Fibroblast of skin of left biceps (primary cell): ENCODE measurements at regions not wholly inside any gene's neighbourhood (a gene's known extent, or its start where the extent isn't known, plus 50 kb on each side); places are given as distances from the start of the nearest gene placed in this dataset.

Source experiments
- DNase-seq, 2 experiments: peaks; one replicate each; pipeline ENCODE4 v3.0.0-alpha.2; 2013; ENCODE audit warnings: low read depth in 2 of 2

DNA sequence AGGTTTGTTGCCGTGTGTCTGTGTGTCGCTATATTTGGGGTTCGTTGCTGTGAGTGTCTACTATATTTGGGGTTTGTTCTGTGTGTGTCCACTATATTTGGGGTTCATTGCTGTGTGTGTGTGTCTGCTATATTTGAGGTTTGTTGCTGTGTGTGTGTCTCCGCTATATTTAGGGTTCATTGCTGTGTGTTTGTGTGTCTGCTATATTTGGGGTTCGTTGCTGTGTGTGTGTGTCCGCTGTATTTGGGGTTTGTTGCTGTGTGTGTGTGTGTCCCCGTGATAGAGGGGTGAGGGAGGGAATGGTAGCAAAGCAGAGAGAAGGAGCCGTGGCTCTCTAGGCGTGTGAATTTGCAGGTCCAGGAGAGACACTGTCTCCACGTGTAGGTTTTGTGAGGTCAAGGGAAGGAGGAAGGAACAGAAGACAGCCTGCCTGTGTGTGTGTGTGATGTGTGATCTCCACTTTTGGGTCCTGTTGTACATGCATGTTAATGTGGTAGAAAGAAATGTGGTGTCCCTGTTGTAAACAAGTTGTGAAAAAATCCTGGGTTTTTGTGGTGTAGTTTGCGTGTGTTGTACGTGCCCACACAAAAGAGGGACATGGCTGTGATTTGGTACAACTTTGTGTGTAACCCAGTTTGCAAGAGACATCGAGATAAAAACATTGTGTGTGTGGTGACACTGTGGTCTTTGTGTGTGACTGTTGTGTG is 56.3 kb upstream of the ECE1 start:
- no peak for DNase-seq

DNA sequence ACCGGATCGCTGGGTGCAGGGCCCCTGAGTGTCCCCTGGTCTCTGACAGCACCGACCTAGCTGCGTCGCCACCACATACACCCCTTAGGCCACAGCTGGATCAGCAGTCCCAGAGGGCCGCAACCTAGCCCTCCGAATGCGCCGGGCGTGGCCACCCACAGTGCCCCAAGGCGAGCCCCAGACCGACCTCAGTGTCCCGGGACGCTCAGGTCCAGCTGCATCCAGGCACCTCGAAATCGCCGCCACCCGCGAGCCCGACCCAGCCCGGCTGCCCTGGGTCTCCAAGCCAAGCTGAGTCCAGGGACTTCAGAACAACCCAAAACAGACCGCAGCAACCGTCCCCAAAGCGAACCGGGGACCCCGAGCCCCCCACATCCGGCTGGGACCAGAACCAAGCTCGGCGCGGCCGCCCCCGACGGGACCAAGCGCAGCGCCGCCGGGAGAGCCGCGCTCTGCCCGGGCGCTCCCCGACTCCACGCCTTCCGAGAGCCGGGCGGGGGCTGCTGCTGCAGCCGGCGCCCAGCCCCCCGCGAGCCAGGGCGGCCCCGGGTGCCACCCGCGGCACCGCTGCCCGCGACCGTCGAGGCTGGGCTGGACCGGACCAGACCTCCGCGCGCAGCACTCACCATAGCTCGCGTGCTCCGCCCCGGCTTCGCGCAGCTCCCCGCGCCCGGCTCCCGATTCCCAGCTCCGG is 54.6 kb upstream of the ECE1 start:
- DNase-seq: no peak

DNA sequence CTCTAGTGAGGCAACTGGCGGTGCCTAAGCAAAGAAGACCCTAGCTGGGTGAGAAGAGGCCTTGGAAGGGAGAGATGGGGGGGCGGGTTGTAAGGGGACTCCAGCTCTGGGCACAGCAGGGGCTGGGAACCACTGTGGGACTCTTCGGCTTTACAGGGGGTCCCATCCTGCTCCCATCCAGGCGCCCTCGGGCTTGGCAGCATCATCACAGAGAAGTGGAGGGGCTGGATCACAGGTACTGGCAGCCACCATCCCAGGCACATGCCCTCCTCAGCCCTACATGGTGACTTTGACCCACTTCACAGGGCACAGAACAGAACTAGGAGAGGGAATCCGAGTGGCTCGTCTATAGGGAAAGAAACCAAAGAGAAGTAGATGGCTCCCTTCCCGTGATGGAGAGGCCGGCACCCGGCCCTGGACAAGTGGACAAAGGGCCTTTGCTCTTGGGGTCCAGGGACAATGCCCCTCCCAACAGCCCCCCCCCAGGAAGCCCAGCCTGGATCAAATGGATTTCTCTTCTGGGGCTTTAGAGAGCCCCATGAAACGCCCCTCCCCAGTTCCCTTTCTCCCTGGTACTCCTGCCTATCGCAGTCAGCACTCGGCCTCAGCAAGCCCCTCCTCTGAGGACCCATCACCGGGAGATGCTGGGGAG is 54.0 kb upstream of the ECE1 start:
- DNase-seq: no peak

DNA sequence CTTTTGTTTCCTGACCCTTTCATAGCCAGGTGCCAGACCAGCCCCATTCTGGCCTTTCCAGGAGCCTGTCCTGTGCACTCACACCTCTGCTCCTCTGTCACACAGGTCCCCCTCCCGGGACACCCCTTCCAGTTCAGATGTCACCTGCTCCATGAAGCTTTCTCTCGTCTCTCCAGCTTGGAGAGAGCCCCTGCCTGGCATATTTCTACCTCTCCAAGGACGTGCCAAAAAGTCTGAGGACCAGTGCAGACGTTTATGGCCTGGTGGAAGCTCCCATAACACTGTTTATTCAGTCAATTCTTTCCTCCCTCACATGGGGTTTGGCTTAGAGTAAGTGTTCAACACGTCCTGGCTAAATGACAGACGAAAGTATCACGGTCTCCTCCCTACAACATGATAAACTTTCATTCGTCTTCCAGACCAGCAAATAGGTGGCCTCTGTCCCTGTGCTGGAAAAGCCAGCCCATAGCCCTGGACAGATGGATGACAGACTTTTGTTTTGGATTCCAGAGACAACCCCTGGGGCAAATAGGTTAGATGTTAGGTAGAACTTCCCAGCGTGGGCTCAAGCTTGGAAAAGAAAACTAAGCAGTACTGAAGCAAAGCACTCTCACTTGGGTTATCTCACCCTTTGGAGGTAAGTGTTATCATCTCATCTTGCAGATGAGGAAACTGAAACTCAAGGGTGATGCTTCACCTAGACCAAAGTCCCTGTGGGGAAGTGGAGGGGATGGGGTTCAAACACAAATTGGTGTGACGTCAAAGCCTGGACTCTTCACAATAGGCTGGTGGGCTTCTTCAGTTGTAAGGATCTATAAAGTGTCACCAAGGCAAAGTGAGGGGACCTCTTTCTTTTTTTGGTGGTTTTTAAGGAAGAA is 52.9 kb upstream of the ECE1 start:
- no peak for DNase-seq

DNA sequence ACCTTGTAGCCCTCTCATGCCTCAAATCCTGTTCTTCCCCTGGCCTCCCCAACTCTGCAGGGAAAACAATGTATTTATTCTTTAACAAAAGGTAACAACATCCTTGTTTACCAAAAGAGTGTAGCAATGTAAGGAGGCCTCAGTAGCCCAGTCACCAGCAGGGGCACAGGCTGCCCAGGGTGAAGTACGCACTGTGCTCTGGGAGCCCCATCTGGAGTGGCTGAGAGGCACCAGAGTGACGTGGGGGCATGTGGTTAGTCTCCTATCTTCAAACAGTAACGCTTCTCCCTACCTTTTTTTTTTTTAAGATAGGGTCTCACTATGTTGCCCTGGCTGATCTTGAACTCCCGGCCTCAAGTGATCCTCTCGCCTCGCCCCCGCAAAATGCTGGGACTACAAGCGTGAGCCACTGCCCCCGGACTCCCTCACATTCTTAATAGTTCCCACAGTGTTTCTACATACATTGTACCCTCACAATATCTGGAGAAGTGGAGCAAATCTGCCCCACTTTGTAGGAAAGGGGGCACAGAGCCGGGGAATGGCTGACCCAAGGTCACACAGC is 51.3 kb upstream of the ECE1 start:
- no peak for DNase-seq

DNA sequence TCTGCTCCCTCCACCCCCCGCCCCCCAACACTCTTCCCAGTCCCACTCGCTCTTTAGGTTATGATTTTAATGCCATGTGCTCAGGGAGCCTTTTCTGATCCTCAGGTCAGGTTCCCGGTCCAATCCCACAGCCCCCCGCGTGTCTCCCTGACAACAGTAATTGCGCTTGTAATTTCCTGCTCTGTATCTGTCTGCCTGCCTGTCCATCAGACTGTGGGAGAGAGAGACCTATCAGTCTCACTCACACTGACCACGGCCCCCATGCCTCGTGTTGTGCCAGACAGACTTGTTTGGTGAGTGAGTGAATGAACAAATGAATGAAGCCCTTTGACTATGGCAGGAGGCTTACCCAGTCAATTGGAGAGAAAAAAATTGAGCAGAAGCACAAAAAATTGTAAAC is 50.8 kb upstream of the ECE1 start:
- no peak for DNase-seq

DNA sequence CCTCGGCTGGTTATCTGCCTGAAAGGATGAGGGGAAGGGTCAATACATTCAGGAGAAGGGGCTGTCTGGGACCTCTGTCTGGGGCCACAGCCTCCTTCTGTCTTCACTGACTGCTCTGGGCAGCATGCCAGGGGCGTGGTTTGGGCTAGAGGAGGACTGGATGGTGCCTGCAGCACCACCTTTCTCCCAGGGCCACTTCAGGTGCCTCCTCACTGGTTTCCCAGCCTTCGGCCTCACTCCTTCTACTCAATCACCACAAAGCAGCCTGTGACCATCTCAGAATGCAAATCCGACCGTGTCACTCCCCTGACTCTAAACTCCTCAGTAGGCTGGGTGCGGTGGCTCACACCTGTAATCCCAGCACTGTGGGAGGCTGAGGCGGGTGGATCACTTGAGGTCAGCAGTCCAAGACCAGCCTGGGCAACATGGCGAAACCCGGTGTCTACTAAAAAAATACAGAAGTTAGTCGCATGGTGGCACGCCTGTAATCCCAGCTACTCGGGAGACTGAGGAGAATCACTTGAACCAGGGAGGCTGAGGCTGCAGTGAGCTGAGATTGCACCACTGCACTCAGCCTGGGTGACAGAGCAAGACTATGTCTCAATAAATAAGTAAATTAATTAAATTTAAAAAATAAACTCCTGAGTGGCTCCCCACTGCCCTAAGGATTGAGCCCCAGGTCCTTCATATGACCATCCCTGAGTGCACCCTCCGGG is 50.1 kb upstream of the ECE1 start:
- DNase-seq: no peak
